K562 (cell line): ENCODE measurements at regions not wholly inside any gene's neighbourhood (a gene's known extent, or its start where the extent isn't known, plus 50 kb on each side); places are given as distances from the start of the nearest gene placed in this dataset.

Source experiments
- ATAC-seq: fragments of 200-7000 bp; cut with Tn5 transposase; 3 replicates; pipeline ENCODE4 v1.9.1; 2020; ENCODE audit warnings: moderate library complexity
- BruUV-seq: library from RNA; stranded (reverse); fragments of 400-500 nt; replicated peaks from 2 replicates; lab custom pipeline; 2021; lab: Mats Ljungman, UMichigan
- CTCF ChIA-PET: fragments of 300-600 bp; formaldehyde crosslinking; extraction: SDS; loops from one replicate; lab custom pipeline; 2021; ENCODE audit warnings: low intra/inter-chr PET ratio; lab: Yijun Ruan, JAX
- POLR2A ChIA-PET: fragments of 300-600, 350-650 bp; sonication (Branson Sonifier 250); formaldehyde crosslinking; extraction: SDS; loops from one replicate; lab custom pipeline; 2021; ENCODE audit warnings: antibody characterized with exemption, inconsistent platforms; lab: Yijun Ruan, JAX
- DNase-seq, 4 experiments: peaks; one replicate each; pipeline versions ENCODE4 v3.0.0 to v3.0.0-alpha.2; 2011 to 2018; ENCODE audit warnings: low spot score in 3 of 4, mixed read lengths in 3 of 4; ENCODE audit errors: extremely low read depth in 1 of 4
- FAIRE-seq: peaks from 2 replicates; lab custom pipeline; 2011; peaks lifted over from hg19 to GRCh38; lab: Jason Lieb, UNC
- H2AFZ ChIP-seq: 2 replicates; pipeline ENCODE4 v1.6.0; 2011; ENCODE audit warnings: low read depth, low read length, control low read depth, inconsistent platforms
- H3K27ac ChIP-seq: fragments of 200-600 bp; 3 replicates; pipeline ENCODE4 v1.8.0; 2011; ENCODE audit warnings: low read depth, mild to moderate bottlenecking, control low read depth, inconsistent platforms, low read length, moderate library complexity, mixed read lengths; ENCODE audit errors: extremely low read depth
- H3K27me3 ChIP-seq, 2 experiments: fragments of 300-600 bp in 1 of 2; 2 replicates in 1 of 2; 3 replicates in 1 of 2; pipeline versions ENCODE4 v1.6.0 to v1.8.0; 2011; ENCODE audit warnings: inconsistent platforms in 2 of 2, low read length in 2 of 2, mild to moderate bottlenecking in 1 of 2, mixed read lengths in 1 of 2, moderate library complexity in 1 of 2; ENCODE audit not compliant: control insufficient read depth in 2 of 2, insufficient read depth in 2 of 2
- H3K36me3 ChIP-seq: fragments of 300-600 bp; 3 replicates; pipeline ENCODE4 v1.8.0; 2011; ENCODE audit warnings: mild to moderate bottlenecking, low read length, inconsistent platforms; ENCODE audit not compliant: control insufficient read depth, insufficient read depth
- H3K4me1 ChIP-seq, 2 experiments: fragments of 200-600 bp in 1 of 2; replicated peaks in 1 of 2; 2 replicates in 1 of 2; 3 replicates in 1 of 2; pipeline versions ENCODE4 v1.5.1 to v1.8.0; 2011; ENCODE audit warnings: inconsistent platforms in 2 of 2, low read length in 2 of 2, mild to moderate bottlenecking in 1 of 2, mixed read lengths in 1 of 2, moderate library complexity in 1 of 2; ENCODE audit not compliant: control insufficient read depth in 2 of 2, insufficient read depth in 2 of 2
- H3K4me2 ChIP-seq: 2 replicates; pipeline ENCODE4 v1.6.1; 2011; ENCODE audit warnings: low read length, control low read depth, inconsistent platforms, mixed read lengths; ENCODE audit not compliant: insufficient read depth
- H3K4me3 ChIP-seq: fragments of 200-600 bp; sonication (generic), shearing (Covaris generic); 2 replicates; pipeline ENCODE4 v1.5.1; 2016; ENCODE audit warnings: control low read depth, inconsistent platforms
- H3K79me2 ChIP-seq: fragments of 200-600 bp; 3 replicates; pipeline ENCODE4 v1.8.0; 2011; ENCODE audit warnings: low read length, inconsistent platforms; ENCODE audit not compliant: control insufficient read depth, insufficient read depth
- H3K9ac ChIP-seq, 2 experiments: 2 replicates each; pipeline versions ENCODE4 v1.6.0 to v1.6.1; 2011; ENCODE audit warnings: low read depth in 2 of 2, low read length in 2 of 2, control low read depth in 1 of 2, inconsistent platforms in 1 of 2, mild to moderate bottlenecking in 1 of 2, mixed read lengths in 1 of 2; ENCODE audit not compliant: insufficient read depth in 1 of 2
- H3K9me1 ChIP-seq: one replicate; pipeline ENCODE4 v1.6.0; 2011; ENCODE audit warnings: inconsistent platforms, mild to moderate bottlenecking, low read length, moderate library complexity; ENCODE audit not compliant: control insufficient read depth, insufficient read depth
- H3K9me3 ChIP-seq: replicated peaks from 2 replicates; pipeline ENCODE4 v1.5.1; 2011; ENCODE audit warnings: low read depth, low read length, inconsistent platforms; ENCODE audit not compliant: control insufficient read depth, insufficient read depth
- H4K20me1 ChIP-seq: replicated peaks from 2 replicates; pipeline ENCODE4 v1.6.1; 2011; ENCODE audit warnings: low read length, inconsistent platforms, mixed read lengths; ENCODE audit not compliant: control insufficient read depth, insufficient read depth
- CCNT2 ChIP-seq: IDR thresholded peaks from 2 replicates; pipeline ENCODE4 v1.6.1; 2011; ENCODE audit warnings: borderline replicate concordance, low read depth, mild to moderate bottlenecking, moderate library complexity, mixed read lengths, low read length; ENCODE audit not compliant: insufficient read length; ENCODE audit errors: extremely low read depth
- NONO ChIP-seq, 2 experiments: fragments of 200-400 bp in 1 of 2; fragments of 450-650 bp in 1 of 2; formaldehyde crosslinking in 1 of 2; IDR thresholded peaks; 2 replicates each; pipeline ENCODE4 v1.6.1; 2017; ENCODE audit warnings: low read depth in 2 of 2, mild to moderate bottlenecking in 2 of 2, moderate library complexity in 2 of 2, low read length in 1 of 2
- ZBTB40 ChIP-seq, 2 experiments: fragments of 450-650 bp in 1 of 2; sonication (generic) in 1 of 2; formaldehyde crosslinking in 1 of 2; IDR thresholded peaks; 2 replicates each; pipeline versions ENCODE4 v1.7.1 to v1.9.0; 2016 to 2022; ENCODE audit warnings: inconsistent platforms in 1 of 2, mild to moderate bottlenecking in 1 of 2, missing genetic modification reagents in 1 of 2
- WGBS: fragments of 100-300 bp; shearing (Covaris generic); methylation state at CpG from one replicate; pipeline ENCODE4 v1.1.6; 2016; ENCODE audit warnings: low coverage, mixed read lengths; ENCODE audit not compliant: insufficient coverage; ENCODE audit errors: missing lambda C conversion rate; 5-methylcytosine and 5-hydroxymethylcytosine counted together
- in situ Hi-C: fragments of 300-500 bp; cut with MboI; formaldehyde crosslinking; loops from 4 replicates; pipeline ENCODE4 v1.15.0; 2018; ENCODE audit warnings: inconsistent platforms, mixed read lengths
- intact Hi-C: fragments of 100-400 bp; cut with micrococcal nuclease; formaldehyde crosslinking; loops from 2 replicates; pipeline ENCODE4 v1.14.2; 2022
- TF ChIP-seq, protein P1 (sequence below): fragments of 250-450 bp; sonication (Bioruptor Pico); IDR thresholded peaks from 2 replicates; pipeline ENCODE4 v1.5.1; 2021; ENCODE audit warnings: mild to moderate bottlenecking

DNA sequence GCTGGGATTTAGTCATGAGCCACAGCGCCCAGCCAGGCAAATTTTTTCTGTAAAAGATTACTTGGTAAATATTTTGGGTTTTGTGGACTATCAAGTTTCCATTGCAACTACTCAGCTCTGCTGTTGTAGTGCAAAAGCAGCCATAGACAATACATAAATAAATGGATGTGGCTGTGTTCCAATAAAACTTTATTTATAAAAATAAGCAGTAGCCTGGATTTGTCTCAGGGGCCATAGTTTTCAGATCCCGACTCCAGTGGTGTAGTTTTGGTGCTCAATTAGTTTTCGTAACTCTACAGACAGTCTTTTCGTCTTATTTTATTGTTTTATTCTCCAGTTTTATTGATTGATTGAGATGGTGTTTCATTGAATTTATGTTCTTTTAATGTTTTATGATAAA lies 80.1 kb upstream of the IVNS1ABP start:
- DNase-seq (no peak), ATAC-seq (no peak), FAIRE-seq (no peak)
- no peaks in the 10 kb centered on the region for H3K79me2 ChIP-seq
- CTCF ChIA-PET, result no interaction called here
- TF ChIP-seq CCNT2 (no peak), NONO (IDR thresholded peaks at IDR 0.05; ENCODE audit: low read depth in 2 of 2, low read length in 1 of 2) (no peak), ZBTB40 (IDR thresholded peaks at IDR 0.05) (peak; percentile 93), ZBTB40 (CRISPR knock-in tag; IDR thresholded peaks at IDR 0.05) (peak; percentile 59; the same call in 1 of the 2 replicates)
- TF ChIP-seq, protein P1, sequence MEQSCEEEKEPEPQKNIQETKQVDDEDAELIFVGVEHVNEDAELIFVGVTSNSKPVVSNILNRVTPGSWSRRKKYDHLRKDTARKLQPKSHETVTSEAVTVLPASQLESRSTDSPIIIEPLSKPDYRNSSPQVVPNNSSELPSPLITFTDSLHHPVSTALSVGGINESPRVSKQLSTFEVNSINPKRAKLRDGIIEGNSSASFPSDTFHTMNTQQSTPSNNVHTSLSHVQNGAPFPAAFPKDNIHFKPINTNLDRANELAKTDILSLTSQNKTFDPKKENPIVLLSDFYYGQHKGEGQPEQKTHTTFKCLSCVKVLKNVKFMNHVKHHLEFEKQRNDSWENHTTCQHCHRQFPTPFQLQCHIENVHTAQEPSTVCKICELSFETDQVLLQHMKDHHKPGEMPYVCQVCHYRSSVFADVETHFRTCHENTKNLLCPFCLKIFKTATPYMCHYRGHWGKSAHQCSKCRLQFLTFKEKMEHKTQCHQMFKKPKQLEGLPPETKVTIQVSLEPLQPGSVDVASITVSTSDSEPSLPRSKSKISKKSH (CRISPR knock-in tag), result no peak
- no peak overlapping the region for H3K9ac ChIP-seq
- H2AFZ ChIP-seq, result no peak overlapping the region
- no peaks in the 10 kb centered on the region for H3K36me3 ChIP-seq
- in situ Hi-C loops, result no loop called here
- no peak overlapping the region for H3K4me3 ChIP-seq
- 37% methylated on average over 4 of the region's 4 CpGs for WGBS
- intact Hi-C loops, result no loop called here
- no TSS peak for BruUV-seq
- no peak overlapping the region for H3K27ac ChIP-seq
- H3K27me3 ChIP-seq, result no peaks in the 10 kb centered on the region
- H3K9me3 ChIP-seq, result no peaks in the 10 kb centered on the region
- H3K4me1 ChIP-seq, result peaks cover 0 to 12% of the 10 kb centered on the region in 2 experiments; a peak in 3 of 5 replicates
- no peak overlapping the region for H3K4me2 ChIP-seq
- H4K20me1 ChIP-seq, result no peaks in the 10 kb centered on the region
- POLR2A ChIA-PET, result no interaction called here
- no peaks in the 10 kb centered on the region for H3K9me1 ChIP-seq
